HepG2 (cell line): ENCODE measurements at regions not wholly inside any gene's neighbourhood (a gene's known extent, or its start where the extent isn't known, plus 50 kb on each side); places are given as distances from the start of the nearest gene placed in this dataset.

Source experiments
- ATAC-seq: fragments of 200-7000 bp; cut with Tn5 transposase; 3 replicates; pipeline ENCODE4 v1.9.1; 2020; ENCODE audit warnings: mild to moderate bottlenecking, moderate library complexity
- BruUV-seq: library from RNA; stranded (reverse); fragments of 400-500 nt; replicated peaks from 2 replicates; lab custom pipeline; 2021; lab: Mats Ljungman, UMichigan
- CTCF ChIA-PET: fragments of 300-600 bp; formaldehyde crosslinking; extraction: SDS; loops from one replicate; lab custom pipeline; 2021; ENCODE audit warnings: low total read pairs, inconsistent platforms, low intra/inter-chr PET ratio; lab: Yijun Ruan, JAX
- POLR2A ChIA-PET: fragments of 350-600 bp; sonication (Branson Sonifier 250); formaldehyde crosslinking; loops from one replicate; lab custom pipeline; 2020; ENCODE audit warnings: antibody characterized with exemption, inconsistent platforms; lab: Yijun Ruan, JAX
- DNase-seq: peaks from one replicate; pipeline ENCODE4 v3.0.0-alpha.2; 2015; ENCODE audit warnings: low spot score
- FAIRE-seq: peaks from 3 replicates; lab custom pipeline; 2011; peaks lifted over from hg19 to GRCh38; lab: Jason Lieb, UNC
- H2AFZ ChIP-seq: one replicate; pipeline ENCODE4 v1.6.1; 2011; ENCODE audit warnings: low read length, inconsistent platforms
- H3K27ac ChIP-seq: fragments of 300-600 bp; 3 replicates; pipeline ENCODE4 v1.8.0; 2011; ENCODE audit warnings: mixed run types, mild to moderate bottlenecking, mixed read lengths, low read length, inconsistent platforms; ENCODE audit not compliant: insufficient read depth; ENCODE audit errors: extremely low read length
- H3K27me3 ChIP-seq, 2 experiments: fragments of 200-600 bp in 1 of 2; 2 replicates in 1 of 2; 3 replicates in 1 of 2; pipeline versions ENCODE4 v1.6.0 to v1.8.0; 2011; ENCODE audit warnings: low read length in 2 of 2, mild to moderate bottlenecking in 2 of 2, moderate library complexity in 2 of 2, inconsistent platforms in 1 of 2; ENCODE audit not compliant: insufficient read depth in 2 of 2, control insufficient read depth in 1 of 2
- H3K36me3 ChIP-seq, 2 experiments: fragments of 200-600 bp in 1 of 2; replicated peaks in 1 of 2; 2 replicates in 1 of 2; 3 replicates in 1 of 2; pipeline versions ENCODE4 v1.5.1 to v1.8.0; 2011; ENCODE audit warnings: low read length in 2 of 2, inconsistent platforms in 1 of 2; ENCODE audit not compliant: insufficient read depth in 2 of 2, control insufficient read depth in 1 of 2
- H3K4me1 ChIP-seq: 2 replicates; pipeline ENCODE4 v1.5.1; 2012; ENCODE audit warnings: low read length, inconsistent platforms; ENCODE audit not compliant: insufficient read depth
- H3K4me2 ChIP-seq: 2 replicates; pipeline ENCODE4 v1.6.0; 2011; ENCODE audit warnings: low read depth, low read length, inconsistent platforms
- H3K4me3 ChIP-seq, 3 experiments: fragments of 200-600 bp in 1 of 3; sonication (generic), shearing (Covaris generic) in 1 of 3; replicated peaks in 1 of 3; 2 replicates each; pipeline ENCODE4 v1.5.1; 2011 to 2016; ENCODE audit warnings: low read length in 3 of 3, inconsistent platforms in 2 of 3, low read depth in 2 of 3, mild to moderate bottlenecking in 2 of 3, control low read depth in 1 of 3, mixed read lengths in 1 of 3; ENCODE audit not compliant: insufficient read depth in 1 of 3
- H3K79me2 ChIP-seq: one replicate; pipeline ENCODE4 v1.6.1; 2011; ENCODE audit warnings: low read length, inconsistent platforms; ENCODE audit not compliant: insufficient read depth
- H3K9ac ChIP-seq: 2 replicates; pipeline ENCODE4 v1.6.0; 2011; ENCODE audit warnings: mild to moderate bottlenecking, low read depth, low read length, inconsistent platforms; ENCODE audit not compliant: insufficient read depth
- H3K9me3 ChIP-seq: 2 replicates; pipeline ENCODE4 v1.5.1; 2012; ENCODE audit warnings: mild to moderate bottlenecking, low read length
- H4K20me1 ChIP-seq: 2 replicates; pipeline ENCODE4 v1.6.0; 2011; ENCODE audit warnings: inconsistent platforms, mild to moderate bottlenecking, low read length, moderate library complexity; ENCODE audit not compliant: insufficient read depth
- CBX5 ChIP-seq: sonication (generic); formaldehyde crosslinking; IDR thresholded peaks from 2 replicates; pipeline ENCODE4 v1.4.0; 2020; ENCODE audit warnings: missing genetic modification reagents, borderline replicate concordance
- CCDC6 ChIP-seq: sonication (generic); formaldehyde crosslinking; IDR thresholded peaks from 2 replicates; pipeline ENCODE4 v1.8.1; 2022; ENCODE audit warnings: mild to moderate bottlenecking, missing genetic modification reagents, moderate library complexity
- CTCF ChIP-seq: sonication (generic); formaldehyde crosslinking; IDR thresholded peaks from 2 replicates; pipeline ENCODE4 v1.5.0; 2020; ENCODE audit warnings: mild to moderate bottlenecking, missing genetic modification reagents, moderate library complexity
- HNF1B ChIP-seq: sonication (generic); formaldehyde crosslinking; IDR thresholded peaks from 2 replicates; pipeline ENCODE4 v1.5.1; 2020; ENCODE audit warnings: mild to moderate bottlenecking, moderate library complexity, missing genetic modification reagents
- JUND ChIP-seq: sonication (generic); formaldehyde crosslinking; IDR thresholded peaks from 2 replicates; pipeline ENCODE4 v1.8.0; 2022; ENCODE audit warnings: mild to moderate bottlenecking, missing genetic modification reagents
- MLX ChIP-seq: IDR thresholded peaks from 2 replicates; pipeline ENCODE4 v1.6.1; 2016
- RELA ChIP-seq: sonication (generic); formaldehyde crosslinking; IDR thresholded peaks from 2 replicates; pipeline ENCODE4 v1.4.0; 2020; ENCODE audit warnings: missing genetic modification reagents
- ZNF253 ChIP-seq: sonication (generic); formaldehyde crosslinking; IDR thresholded peaks from 2 replicates; pipeline ENCODE4 v1.8.0; 2022; ENCODE audit warnings: mild to moderate bottlenecking, missing genetic modification reagents, borderline replicate concordance
- ZNF343 ChIP-seq: sonication (generic); formaldehyde crosslinking; IDR thresholded peaks from 2 replicates; pipeline ENCODE4 v1.4.0; 2020; ENCODE audit warnings: mild to moderate bottlenecking, missing genetic modification reagents
- ZNF747 ChIP-seq: sonication (generic); formaldehyde crosslinking; IDR thresholded peaks from 2 replicates; pipeline ENCODE4 v1.8.1; 2023; ENCODE audit warnings: missing genetic modification reagents, mild to moderate bottlenecking, borderline replicate concordance
- ZNF770 ChIP-seq: sonication (generic); formaldehyde crosslinking; IDR thresholded peaks from 2 replicates; pipeline ENCODE4 v1.5.0; 2020; ENCODE audit warnings: mild to moderate bottlenecking, missing genetic modification reagents
- in situ Hi-C: cut with HindIII; loops from 2 replicates; pipeline ENCODE4 v1.10.0; 2017; ENCODE audit warnings: low pct_unique_long_range_greater_than_20kb; ENCODE audit not compliant: extremely low pct_ligation_motif_present
- intact Hi-C: fragments of 100-400 bp; cut with micrococcal nuclease; formaldehyde crosslinking; loops from one replicate; pipeline ENCODE4 v1.10.0; 2022; ENCODE audit not compliant: unreplicated experiment
- TF ChIP-seq, protein P1 (sequence below): sonication (generic); formaldehyde crosslinking; IDR thresholded peaks from 2 replicates; pipeline ENCODE4 v1.4.0; 2020; ENCODE audit warnings: low read depth, missing genetic modification reagents
- TF ChIP-seq, protein P2 (sequence below): sonication (generic); formaldehyde crosslinking; IDR thresholded peaks from 2 replicates; pipeline ENCODE4 v1.5.0; 2020; ENCODE audit warnings: missing genetic modification reagents

- TF ChIP-seq, protein P1, sequence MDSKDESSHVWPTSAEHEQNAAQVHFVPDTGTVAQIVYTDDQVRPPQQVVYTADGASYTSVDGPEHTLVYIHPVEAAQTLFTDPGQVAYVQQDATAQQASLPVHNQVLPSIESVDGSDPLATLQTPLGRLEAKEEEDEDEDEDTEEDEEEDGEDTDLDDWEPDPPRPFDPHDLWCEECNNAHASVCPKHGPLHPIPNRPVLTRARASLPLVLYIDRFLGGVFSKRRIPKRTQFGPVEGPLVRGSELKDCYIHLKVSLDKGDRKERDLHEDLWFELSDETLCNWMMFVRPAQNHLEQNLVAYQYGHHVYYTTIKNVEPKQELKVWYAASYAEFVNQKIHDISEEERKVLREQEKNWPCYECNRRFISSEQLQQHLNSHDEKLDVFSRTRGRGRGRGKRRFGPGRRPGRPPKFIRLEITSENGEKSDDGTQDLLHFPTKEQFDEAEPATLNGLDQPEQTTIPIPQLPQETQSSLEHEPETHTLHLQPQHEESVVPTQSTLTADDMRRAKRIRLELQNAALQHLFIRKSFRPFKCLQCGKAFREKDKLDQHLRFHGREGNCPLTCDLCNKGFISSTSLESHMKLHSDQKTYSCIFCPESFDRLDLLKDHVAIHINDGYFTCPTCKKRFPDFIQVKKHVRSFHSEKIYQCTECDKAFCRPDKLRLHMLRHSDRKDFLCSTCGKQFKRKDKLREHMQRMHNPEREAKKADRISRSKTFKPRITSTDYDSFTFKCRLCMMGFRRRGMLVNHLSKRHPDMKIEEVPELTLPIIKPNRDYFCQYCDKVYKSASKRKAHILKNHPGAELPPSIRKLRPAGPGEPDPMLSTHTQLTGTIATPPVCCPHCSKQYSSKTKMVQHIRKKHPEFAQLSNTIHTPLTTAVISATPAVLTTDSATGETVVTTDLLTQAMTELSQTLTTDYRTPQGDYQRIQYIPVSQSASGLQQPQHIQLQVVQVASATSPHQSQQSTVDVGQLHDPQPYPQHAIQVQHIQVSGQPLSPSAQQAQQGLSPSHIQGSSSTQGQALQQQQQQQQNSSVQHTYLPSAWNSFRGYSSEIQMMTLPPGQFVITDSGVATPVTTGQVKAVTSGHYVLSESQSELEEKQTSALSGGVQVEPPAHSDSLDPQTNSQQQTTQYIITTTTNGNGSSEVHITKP (CRISPR knock-in tag), result no peak
- TF ChIP-seq, protein P2, sequence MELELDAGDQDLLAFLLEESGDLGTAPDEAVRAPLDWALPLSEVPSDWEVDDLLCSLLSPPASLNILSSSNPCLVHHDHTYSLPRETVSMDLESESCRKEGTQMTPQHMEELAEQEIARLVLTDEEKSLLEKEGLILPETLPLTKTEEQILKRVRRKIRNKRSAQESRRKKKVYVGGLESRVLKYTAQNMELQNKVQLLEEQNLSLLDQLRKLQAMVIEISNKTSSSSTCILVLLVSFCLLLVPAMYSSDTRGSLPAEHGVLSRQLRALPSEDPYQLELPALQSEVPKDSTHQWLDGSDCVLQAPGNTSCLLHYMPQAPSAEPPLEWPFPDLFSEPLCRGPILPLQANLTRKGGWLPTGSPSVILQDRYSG (CRISPR knock-in tag), result no peak
- TF ChIP-seq CTCF (no peak), CBX5 (CRISPR knock-in tag) (no peak), ZNF747 (no peak)
These were observed 244.4 kb upstream of the STAC start (continued) for GRCh38 chr3:36135863-36136262.

DNA sequence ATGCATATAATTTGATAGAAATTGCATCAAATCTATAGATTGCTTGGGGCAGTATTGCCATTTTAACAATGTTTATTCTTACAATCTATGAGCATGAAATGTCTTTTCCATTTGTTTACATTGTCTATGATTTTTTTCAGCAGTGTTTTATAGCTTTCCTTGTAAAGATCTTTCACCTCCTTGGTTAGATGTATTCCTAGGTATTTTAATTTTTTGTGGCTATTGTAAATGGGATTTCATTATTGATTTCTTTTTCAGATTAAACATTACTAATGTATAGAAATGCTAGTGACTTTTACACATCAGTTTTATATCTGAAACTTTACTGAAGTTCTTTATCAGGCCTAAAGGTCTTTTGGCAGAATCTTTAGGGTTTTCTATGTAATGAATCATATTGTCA, 237.6 kb upstream of the STAC start:
- FAIRE-seq, result no peak
- H2AFZ ChIP-seq, result no peak overlapping the region
- intact Hi-C loops, result no loop called here
- no peak for ATAC-seq
- no peak overlapping the region for H3K9ac ChIP-seq
- H3K27me3 ChIP-seq, result no peaks in the 10 kb centered on the region
- ChIA-PET POLR2A (no interaction called here), CTCF (no interaction called here)
- H3K27ac ChIP-seq, result no peak overlapping the region
- no peaks in the 10 kb centered on the region for H3K4me1 ChIP-seq
- BruUV-seq, result no TSS peak
- no peak for DNase-seq
- in situ Hi-C loops, result loop anchor here (25.0 kb wide), 1 partner anchor 395 kb away; no protein-coding TSS in a partner anchor
- no peaks in the 10 kb centered on the region for H3K79me2 ChIP-seq
- no peak overlapping the region for H3K4me2 ChIP-seq
- no peaks in the 10 kb centered on the region; the same call in 1 of the 2 replicates for H3K9me3 ChIP-seq
- H4K20me1 ChIP-seq, result no peaks in the 10 kb centered on the region
- no peaks in the 10 kb centered on the region for H3K36me3 ChIP-seq
- no peak overlapping the region for H3K4me3 ChIP-seq
- TF ChIP-seq JUND (CRISPR knock-in tag) (no peak), RELA (CRISPR knock-in tag) (no peak), ZNF770 (no peak), HNF1B (no peak), MLX (no peak), CCDC6 (CRISPR knock-in tag) (no peak), ZNF343 (CRISPR knock-in tag) (no peak), ZNF253 (CRISPR knock-in tag) (no peak)
